ENCODE measurements at regions not wholly inside any gene's neighbourhood (a gene's known extent, or its start where the extent isn't known, plus 50 kb on each side); places are given as distances from the start of the nearest gene placed in this dataset.
A peak's percentile ranks its signal among the peaks of the same experiment; 100 is the strongest.
"Not testable (repeated sequence)": the region's sequence is repeated elsewhere in the genome, so short reads cannot be mapped to it uniquely, and the experiment has no call there.

- DNase-seq: peak; percentile 50 to 68
Measured at GRCh38 chr9:109986521-109986991, 206.6 kb downstream of the PALM2AKAP2 start.

DNA sequence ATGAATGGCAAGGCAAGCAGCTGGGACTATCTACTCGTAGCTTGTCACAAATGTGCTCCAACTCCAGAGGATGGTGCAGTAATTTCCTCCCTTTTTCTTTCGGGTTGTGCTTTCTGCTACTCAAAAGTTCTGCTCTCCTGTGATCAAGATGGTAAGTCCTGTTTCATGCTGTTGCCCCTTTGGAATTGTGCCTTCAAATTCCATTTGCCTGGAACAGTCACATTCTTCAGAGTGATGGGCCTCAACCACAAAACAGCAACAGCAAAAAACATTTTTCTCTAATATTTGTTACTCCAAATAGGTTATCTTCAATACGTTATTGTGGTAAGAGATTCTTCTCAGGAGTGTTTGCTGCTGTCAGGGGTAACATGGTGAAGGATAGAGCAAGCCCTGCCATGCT is 209.3 kb downstream of the PALM2AKAP2 start:
- no peak for DNase-seq

GRCh38 chr9:109990541-109990940 is 210.5 kb downstream of the PALM2AKAP2 start:
- no peak for DNase-seq

GRCh38 chr9:109992293-109992692 is 212.3 kb downstream of the PALM2AKAP2 start:
- no peak for DNase-seq

DNA sequence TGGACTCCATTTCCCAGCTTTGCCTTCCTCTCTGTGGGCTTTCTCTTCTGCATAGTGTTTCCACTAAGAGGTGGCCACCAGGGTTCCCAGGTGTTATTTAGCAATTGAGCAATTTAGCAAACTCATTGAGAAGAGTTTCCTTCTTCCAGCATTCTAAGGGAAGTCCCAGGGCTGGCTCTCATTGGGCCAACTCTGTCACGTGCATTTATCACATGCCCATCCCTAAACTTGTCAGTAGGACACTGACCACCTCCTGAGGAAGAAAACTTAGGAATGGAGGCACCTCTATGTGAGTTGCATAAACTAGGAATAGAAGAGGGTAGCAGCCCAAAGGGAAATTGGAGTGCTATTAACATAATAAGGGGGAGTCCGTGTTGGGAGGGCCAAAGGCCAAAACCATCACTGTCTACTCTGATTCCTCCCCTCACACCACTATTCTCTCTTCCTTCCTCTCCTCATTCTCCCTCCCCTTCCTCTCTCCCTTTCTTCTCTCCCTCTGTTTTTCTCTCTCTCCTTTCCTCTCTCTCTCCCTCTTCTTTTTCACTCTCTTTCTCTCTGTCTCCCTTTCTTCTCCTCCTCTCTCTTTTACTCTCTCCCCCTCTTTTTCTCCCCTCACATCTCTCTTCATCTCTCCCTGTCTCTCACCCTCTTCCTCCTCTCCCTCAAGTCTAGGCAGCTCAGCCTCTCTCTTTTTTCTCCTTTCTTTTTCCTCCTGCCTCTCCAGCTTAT is 213.4 kb downstream of the PALM2AKAP2 start:
- no peak for DNase-seq

DNA sequence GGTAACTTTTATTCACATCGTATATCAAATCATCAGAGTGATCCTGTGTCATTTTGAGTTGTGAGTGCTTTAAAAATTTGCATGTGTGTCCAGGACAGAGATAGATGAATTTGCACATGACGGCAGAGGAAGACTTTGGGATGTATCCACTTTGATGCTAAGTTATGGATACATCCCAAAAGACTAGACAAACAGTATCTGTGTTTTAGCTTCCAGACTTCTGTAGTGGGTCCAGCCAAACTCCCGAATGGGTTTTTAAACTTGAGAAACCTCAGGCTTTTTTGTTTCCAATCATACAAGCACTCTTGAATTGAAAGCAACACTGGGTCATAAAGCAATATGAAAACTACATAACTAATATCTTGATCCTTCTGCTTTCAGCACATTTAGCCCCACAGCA is 213.8 kb downstream of the C9orf152 start:
- DNase-seq: no peak

DNA sequence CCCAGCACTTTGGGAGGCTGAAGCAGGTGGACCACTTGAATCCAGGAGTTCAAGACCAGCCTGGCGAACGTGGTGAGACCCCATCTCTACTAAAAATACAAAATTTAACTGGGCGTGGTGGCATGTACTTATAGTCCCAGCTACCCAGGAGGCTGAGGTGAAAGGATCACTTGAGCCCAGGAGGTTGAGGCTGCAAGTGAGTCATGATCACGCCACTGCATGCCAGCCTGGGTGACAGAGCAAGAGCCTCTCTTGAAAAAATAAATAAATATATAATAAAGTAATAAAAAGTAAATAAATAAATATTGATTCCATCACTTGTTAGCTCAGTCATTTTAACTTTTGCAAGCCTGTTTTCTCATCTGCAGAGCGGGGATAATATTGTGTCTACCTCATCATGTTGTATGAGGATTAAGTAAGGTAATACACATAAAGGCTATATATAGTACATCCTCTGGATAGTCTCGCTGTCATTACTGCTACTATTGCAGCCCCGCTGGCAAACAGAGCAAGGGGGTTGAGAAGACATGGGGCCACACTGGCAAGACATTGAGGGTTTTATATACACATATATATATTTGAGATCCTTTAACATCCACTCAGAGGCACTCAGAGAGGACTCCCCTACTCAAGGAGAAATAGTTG is 210.9 kb downstream of the C9orf152 start:
- no peak for DNase-seq

DNA sequence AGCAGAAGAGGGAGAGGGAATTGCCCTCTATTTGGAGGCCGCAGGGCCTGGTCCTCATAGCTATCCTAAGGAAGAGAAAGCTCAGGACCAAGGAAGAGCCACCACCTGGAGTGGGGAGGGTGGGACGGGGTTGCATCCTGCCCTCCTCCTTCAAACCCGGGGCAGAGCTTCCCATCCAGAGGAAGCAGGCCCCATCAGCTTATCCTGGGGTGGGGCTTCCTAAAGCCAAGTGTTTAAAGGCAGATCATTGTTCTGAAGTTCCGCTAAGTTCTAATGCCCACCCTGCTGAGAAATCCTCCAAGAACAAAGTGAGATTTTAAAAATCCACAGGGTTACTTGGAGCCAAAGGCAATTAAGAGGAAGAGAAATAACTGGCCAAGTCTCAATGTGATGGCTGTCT is 210.3 kb downstream of the C9orf152 start:
- no peak for DNase-seq

GRCh38 chr9:110005521-110005920 is 202.4 kb downstream of the C9orf152 start:
- DNase-seq: not testable (repeated sequence)

DNA sequence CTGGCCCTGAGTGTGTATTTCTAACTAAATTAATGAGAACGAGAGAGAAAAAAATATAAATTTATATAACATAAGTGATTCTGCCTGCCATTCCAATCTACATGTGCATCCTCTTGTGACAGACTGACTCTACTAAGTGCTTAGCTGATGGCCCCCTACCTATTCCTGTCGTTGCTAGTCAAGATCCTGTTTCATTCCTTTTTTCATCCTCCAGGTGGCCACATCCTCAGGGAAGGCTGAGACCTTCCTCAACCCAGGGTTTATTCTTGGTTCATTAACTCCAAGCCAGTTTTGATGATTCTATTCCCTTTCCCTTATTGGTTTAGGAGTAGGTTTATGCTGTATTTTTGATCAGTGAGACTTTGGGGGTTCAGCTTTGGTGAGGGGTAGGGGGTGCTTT is 201.3 kb downstream of the C9orf152 start:
- DNase-seq: no peak

GRCh38 chr9:110007477-110008270 is 200.3 kb downstream of the C9orf152 start:
- DNase-seq: no peak

GRCh38 chr9:110008663-110009062 is 199.3 kb downstream of the C9orf152 start:
- DNase-seq: no peak

- no peak for DNase-seq
Measured at GRCh38 chr9:110011628-110012320, 196.2 kb downstream of the C9orf152 start.

GRCh38 chr9:110013064-110013463 is 194.9 kb downstream of the C9orf152 start:
- no peak for DNase-seq

GRCh38 chr9:110015759-110016158 is 192.2 kb downstream of the C9orf152 start:
- DNase-seq: peak; percentile 90 to 95

DNA sequence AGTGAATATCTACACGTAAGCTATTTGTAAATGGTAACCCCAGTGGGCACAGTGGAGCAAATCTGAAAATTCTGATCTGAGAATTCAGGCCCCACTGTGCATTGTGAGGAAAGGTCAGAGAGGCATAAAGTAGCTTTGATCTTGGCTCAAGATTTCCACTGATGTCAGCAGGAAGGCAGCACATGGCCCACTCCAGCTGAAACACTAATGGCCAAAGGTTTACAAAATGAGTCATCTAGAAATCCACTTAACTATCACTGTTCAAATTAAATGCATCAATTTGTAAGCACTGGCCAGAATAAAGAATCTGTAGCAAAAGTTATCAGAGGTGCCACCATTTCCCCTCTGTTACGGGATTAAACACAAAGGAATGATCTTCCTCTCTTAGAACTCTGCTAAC is 191.6 kb downstream of the C9orf152 start:
- DNase-seq: peak; percentile 48 to 81

DNA sequence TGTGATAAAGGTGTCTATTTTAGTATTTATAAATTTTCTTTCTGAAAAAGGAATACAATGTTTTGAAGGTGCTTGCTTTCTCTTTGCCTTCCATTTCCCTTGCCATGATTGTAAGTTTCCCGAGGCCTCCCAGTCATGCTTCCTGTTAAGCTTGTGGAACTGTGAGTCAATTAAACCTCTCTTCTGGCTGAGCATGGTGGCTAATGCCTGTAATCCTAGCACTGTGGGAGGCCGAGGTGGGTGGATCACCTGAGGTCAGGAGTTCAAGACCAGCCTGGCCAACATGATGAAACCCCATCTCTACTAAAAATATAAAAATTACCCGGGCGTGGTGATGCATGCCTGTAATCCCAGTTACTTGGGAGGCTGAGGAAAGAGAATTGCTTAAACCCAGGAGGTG is 187.7 kb downstream of the C9orf152 start:
- peak in 1 of 2 experiments; percentile 48 for DNase-seq

- DNase-seq: no peak
Measured at GRCh38 chr9:110021891-110022290, 186.1 kb downstream of the C9orf152 start.

GRCh38 chr9:110023221-110023620 is 184.7 kb downstream of the C9orf152 start:
- not testable (repeated sequence) for DNase-seq

DNA sequence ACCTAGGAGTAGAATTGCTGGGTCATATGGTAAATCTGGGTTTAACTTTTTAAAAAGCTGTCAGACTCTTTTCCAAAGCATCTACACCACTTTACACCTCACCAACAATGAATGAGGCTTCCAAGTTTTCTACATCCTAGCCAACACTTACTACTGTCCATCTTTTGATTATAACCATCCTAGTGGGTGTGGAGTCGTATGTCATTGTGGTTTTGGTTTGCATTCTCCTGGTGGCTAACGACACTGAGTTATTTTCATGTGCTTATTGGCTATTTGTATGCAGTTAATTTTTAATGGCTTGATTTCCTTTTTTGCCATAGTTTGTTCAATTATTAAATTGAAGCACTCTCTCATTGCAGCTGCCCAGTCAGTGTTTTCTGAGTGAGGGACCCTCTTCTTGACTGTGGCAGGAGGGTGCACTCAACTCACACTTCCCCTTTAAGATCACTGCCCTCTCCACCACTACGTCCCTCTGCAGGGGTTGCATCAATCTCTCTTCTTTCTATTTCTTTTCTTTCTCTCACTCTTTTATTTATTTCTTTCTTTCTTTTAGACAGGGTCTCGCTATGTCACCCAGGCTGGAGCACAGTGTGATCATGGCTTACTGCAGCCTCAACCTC is 182.3 kb downstream of the C9orf152 start:
- DNase-seq: no peak

DNA sequence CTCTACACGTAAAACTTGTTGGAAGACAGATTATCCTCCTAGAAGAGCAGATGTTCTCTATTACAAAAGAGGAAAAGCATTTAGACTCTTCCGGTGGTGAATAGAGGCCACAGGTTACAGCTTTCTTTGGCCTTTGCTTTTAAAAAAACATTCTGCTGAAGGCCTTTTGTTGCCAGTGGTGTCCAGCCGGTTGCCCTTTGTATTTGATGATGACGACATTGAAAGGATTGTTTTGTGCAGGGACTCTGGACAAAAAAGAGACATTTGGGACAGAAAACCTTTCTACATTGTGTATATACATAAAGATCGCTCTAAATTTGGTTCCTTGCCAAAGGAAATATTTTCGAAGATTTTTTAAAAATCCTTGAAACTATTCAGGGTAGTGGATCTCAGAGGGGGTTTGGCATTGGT is 180.3 kb downstream of the C9orf152 start:
- DNase-seq: peak in 1 of 2 experiments; percentile 41

GRCh38 chr9:110028271-110028670 is 179.7 kb downstream of the C9orf152 start:
- no peak for DNase-seq

DNA sequence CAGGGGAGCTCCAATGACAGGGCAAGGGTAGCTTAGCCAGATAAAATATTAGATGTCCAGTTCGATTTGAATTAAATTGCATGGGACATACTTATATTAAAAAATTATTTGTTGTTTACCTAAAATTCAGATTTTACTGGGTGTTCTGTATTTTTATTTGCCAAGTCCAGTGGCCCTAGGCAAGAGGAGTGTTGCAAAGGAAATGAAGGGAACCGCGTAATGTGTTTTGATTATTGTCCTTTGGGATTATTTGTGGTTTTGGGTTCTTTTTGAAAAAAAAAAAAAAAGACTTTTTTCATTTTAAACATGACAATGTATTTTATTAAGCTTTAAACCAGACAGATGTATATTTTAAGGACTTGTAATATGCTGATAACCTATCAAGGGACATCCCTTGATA is 179.3 kb downstream of the C9orf152 start:
- DNase-seq: no peak

Data from SW 1271 (cell line).